BJ (cell line): ENCODE measurements at regions not wholly inside any gene's neighbourhood (a gene's known extent, or its start where the extent isn't known, plus 50 kb on each side); places are given as distances from the start of the nearest gene placed in this dataset.

Experiments used
- CTCF ChIA-PET: fragments of 350-600 bp; formaldehyde crosslinking; extraction: SDS; loops from one replicate; lab custom pipeline; 2021; ENCODE audit warnings: antibody characterized with exemption, inconsistent platforms; lab: Yijun Ruan, JAX
- POLR2A ChIA-PET: fragments of 300-600 bp; sonication (Branson Sonifier 250); formaldehyde crosslinking; extraction: SDS; loops from one replicate; lab custom pipeline; 2021; ENCODE audit warnings: antibody characterized with exemption; lab: Charles Lee
- DNase-seq: peaks from one replicate; pipeline ENCODE4 v3.0.0-alpha.2; 2011; ENCODE audit warnings: low read depth
- H3K27me3 ChIP-seq: 2 replicates; pipeline ENCODE4 v1.6.0; 2011; ENCODE audit warnings: low read length; ENCODE audit not compliant: control insufficient read depth, insufficient read depth
- H3K36me3 ChIP-seq: 2 replicates; pipeline ENCODE4 v1.5.1; 2011; ENCODE audit warnings: low read length; ENCODE audit not compliant: control insufficient read depth, insufficient read depth
- H3K4me3 ChIP-seq: 2 replicates; pipeline ENCODE4 v1.5.1; 2011; ENCODE audit warnings: low read depth, mild to moderate bottlenecking, control low read depth, low read length
- TF ChIP-seq, protein P1 (sequence below): IDR thresholded peaks from 2 replicates; pipeline ENCODE4 v1.5.1; 2011; ENCODE audit warnings: low read depth, mild to moderate bottlenecking, control low read depth, inconsistent platforms, low read length, moderate library complexity; ENCODE audit not compliant: insufficient read depth

- H3K27me3 ChIP-seq: no peaks in the 10 kb centered on the region; the same call in 1 of the 2 replicates
- no peak for DNase-seq
- CTCF ChIA-PET: interaction anchor here (1.6 kb wide), 1 partner anchor 10 kb away, joined by 4 read pairs; no protein-coding TSS in a partner anchor
- no peaks in the 10 kb centered on the region for H3K36me3 ChIP-seq
- H3K4me3 ChIP-seq: no peak overlapping the region
- TF ChIP-seq, protein P1, sequence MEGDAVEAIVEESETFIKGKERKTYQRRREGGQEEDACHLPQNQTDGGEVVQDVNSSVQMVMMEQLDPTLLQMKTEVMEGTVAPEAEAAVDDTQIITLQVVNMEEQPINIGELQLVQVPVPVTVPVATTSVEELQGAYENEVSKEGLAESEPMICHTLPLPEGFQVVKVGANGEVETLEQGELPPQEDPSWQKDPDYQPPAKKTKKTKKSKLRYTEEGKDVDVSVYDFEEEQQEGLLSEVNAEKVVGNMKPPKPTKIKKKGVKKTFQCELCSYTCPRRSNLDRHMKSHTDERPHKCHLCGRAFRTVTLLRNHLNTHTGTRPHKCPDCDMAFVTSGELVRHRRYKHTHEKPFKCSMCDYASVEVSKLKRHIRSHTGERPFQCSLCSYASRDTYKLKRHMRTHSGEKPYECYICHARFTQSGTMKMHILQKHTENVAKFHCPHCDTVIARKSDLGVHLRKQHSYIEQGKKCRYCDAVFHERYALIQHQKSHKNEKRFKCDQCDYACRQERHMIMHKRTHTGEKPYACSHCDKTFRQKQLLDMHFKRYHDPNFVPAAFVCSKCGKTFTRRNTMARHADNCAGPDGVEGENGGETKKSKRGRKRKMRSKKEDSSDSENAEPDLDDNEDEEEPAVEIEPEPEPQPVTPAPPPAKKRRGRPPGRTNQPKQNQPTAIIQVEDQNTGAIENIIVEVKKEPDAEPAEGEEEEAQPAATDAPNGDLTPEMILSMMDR: no peak
- POLR2A ChIA-PET: interaction anchor here (0.6 to 0.7 kb wide), 2 partner anchors 38 to 322 kb away, joined by 3 read pairs; no protein-coding TSS in a partner anchor
Measured at GRCh38 chr3:72194458-72194857, 409.5 kb upstream of the PROK2 start.

DNA sequence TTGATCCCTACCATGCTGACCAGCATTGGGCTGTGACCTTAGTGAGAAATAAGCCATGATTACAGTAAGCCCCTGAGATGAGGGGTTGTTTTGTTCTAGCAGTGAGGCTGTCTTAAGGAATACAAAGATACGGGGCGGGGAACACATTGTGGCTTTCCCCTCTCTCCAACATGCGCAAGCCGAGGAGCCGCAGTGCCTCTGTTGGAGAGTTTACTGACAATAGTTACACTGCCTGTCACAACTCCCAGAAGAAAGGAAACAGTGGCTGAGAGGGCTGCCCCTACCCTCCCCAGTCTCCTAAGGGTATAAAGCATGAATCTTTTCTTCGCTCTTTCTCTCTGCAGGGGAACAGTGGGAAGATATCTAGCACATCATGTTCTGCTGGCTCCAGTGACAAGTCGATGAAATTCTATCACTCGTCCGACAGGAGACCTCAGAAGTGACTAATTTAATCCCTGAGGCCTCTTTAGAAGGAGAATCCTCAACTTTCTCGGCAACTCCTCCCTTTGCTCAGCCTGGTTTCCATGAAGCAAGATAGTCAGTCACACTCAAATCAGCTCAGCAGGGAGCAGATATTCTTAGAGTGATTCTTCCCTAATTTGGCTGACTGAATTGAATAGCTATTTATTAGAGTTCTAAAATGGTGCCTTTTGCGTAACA, 409.0 kb upstream of the PROK2 start:
- peak; percentile 30 for DNase-seq
- Histone ChIP-seq H3K27me3 (no peaks in the 10 kb centered on the region; the same call in 1 of the 2 replicates), H3K36me3 (no peaks in the 10 kb centered on the region), H3K4me3 (no peak overlapping the region)
- TF ChIP-seq, protein P1: no peak
- POLR2A ChIA-PET: interaction anchor here (0.6 to 0.7 kb wide), 2 partner anchors 37 to 321 kb away, joined by 3 read pairs; no protein-coding TSS in a partner anchor
- CTCF ChIA-PET: interaction anchor here (1.6 kb wide), 1 partner anchor 9 kb away, joined by 4 read pairs; no protein-coding TSS in a partner anchor

DNA sequence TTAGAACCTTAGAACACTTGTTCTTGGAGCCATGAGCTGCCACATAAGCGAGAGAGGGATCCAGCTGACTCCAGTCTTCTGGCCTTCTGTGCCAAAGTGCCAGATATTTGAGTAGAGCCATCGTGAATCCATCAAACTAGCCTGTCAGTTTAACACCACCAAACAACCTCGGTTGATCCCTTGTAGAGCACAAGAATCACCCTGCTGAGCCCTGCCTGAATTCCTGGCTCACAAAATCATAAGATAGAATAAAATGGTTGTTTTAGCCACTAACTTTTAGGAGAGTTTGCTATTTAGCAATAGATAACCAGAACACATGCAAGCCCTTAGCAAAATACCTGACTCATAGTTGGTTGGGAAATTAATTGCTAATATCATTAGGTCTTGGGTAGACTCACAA, 407.6 kb upstream of the PROK2 start:
- CTCF ChIA-PET: interaction anchor here (0.6 to 1.6 kb wide), 3 partner anchors 10 to 463 kb away, joined by 3 to 6 read pairs (median 3); no protein-coding TSS in a partner anchor
- Histone ChIP-seq H3K36me3 (no peaks in the 10 kb centered on the region), H3K27me3 (no peaks in the 10 kb centered on the region), H3K4me3 (no peak overlapping the region)
- TF ChIP-seq, protein P1: no peak
- POLR2A ChIA-PET: no interaction called here
- no peak for DNase-seq

DNA sequence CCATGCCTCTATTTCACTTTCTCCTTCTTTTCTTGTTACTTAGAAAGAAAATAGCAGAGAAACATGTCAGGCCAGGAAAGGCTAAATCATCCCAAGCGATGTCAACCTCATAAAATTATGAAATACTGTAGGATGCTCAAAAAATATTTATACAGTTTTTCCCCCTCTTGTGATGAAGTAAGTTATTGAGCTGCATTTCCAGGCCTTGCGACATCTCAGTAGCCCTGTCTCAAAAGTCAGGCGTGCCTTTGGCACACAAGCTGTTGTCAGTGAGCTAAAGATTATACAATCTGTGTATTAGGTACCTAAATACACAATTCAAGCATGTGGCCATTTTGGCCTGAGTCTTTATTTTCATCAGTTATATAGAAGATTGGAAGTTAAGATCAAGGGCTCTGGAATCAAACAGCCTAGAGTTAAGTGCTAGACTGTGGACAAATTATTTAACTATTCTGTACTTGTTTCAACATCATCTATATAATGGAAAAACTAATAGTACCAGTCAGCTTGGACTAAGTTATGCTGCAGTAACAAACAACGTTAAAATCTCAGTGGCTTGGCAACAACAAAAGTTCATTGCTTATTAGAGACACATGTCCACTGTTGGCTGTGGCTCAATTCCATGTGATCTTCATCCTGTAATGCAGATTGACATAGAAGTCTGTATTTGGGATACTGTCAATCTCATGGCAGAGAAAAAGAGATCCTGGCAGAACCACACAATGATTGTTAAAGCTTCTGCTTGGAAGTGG, 406.4 kb upstream of the PROK2 start:
- Histone ChIP-seq H3K27me3 (no peaks in the 10 kb centered on the region), H3K4me3 (no peak overlapping the region), H3K36me3 (no peaks in the 10 kb centered on the region)
- TF ChIP-seq, protein P1: no peak
- ChIA-PET CTCF (interaction anchor here (0.7 to 1.6 kb wide), 3 partner anchors 9 to 203 kb away, joined by 3 to 6 read pairs (median 3); no protein-coding TSS in a partner anchor), POLR2A (interaction anchor here (0.6 kb wide), 1 partner anchor 736 kb away, joined by 5 read pairs; no protein-coding TSS in a partner anchor)
- no peak for DNase-seq

GRCh38 chr3:72190050-72190449, 405.1 kb upstream of the PROK2 start:
- Histone ChIP-seq H3K27me3 (no peaks in the 10 kb centered on the region), H3K36me3 (no peaks in the 10 kb centered on the region), H3K4me3 (no peak overlapping the region)
- TF ChIP-seq, protein P1: no peak
- POLR2A ChIA-PET: no interaction called here
- DNase-seq: no peak
- CTCF ChIA-PET: no interaction called here
